ENCODE measurements at regions not wholly inside any gene's neighbourhood (a gene's known extent, or its start where the extent isn't known, plus 50 kb on each side); places are given as distances from the start of the nearest gene placed in this dataset.

- no peak for TF ChIP-seq POLR2A (IDR thresholded peaks at IDR 0.05)
- no peak for TF ChIP-seq CTCF (IDR thresholded peaks at IDR 0.05)
These were observed 931.1 kb upstream of the TENM4 start for GRCh38 chr11:80371931-80372330.

Data from adrenal gland (tissue), 5 donors.